Mucosa of gallbladder (tissue), 1 donor: ENCODE measurements at regions not wholly inside any gene's neighbourhood (a gene's known extent, or its start where the extent isn't known, plus 50 kb on each side); places are given as distances from the start of the nearest gene placed in this dataset.
A peak's percentile ranks its signal among the peaks of the same experiment; 100 is the strongest.

Source experiments
- DNase-seq: peaks from one replicate; pipeline ENCODE4 v3.0.0-alpha.2; 2020; ENCODE audit warnings: low spot score
- donor health status: DM: no; HTN: no; CAD: no.

- DNase-seq: no peak
Measured at GRCh38 chr6:169955731-169956437, 204.5 kb downstream of the ERMARD start.

- no peak for DNase-seq
Measured at GRCh38 chr6:169954977-169955376, 203.6 kb downstream of the ERMARD start.

GRCh38 chr6:169953686-169954085 lies 202.3 kb downstream of the ERMARD start:
- no peak for DNase-seq

- DNase-seq: peak; percentile 32
Measured at GRCh38 chr6:169950558-169950957, 199.1 kb downstream of the ERMARD start.

- no peak for DNase-seq
Measured at GRCh38 chr6:169949511-169950097, 198.2 kb downstream of the ERMARD start.

- DNase-seq: no peak
Measured at GRCh38 chr6:169946971-169947370, 195.5 kb downstream of the ERMARD start.

- DNase-seq: no peak
Measured at GRCh38 chr6:169945117-169945516, 193.7 kb downstream of the ERMARD start.

GRCh38 chr6:169944415-169944814 lies 193.0 kb downstream of the ERMARD start:
- no peak for DNase-seq

GRCh38 chr6:169944061-169944337 lies 192.6 kb downstream of the ERMARD start:
- DNase-seq: no peak

GRCh38 chr6:169943241-169944060 lies 192.0 kb downstream of the ERMARD start:
- no peak for DNase-seq

- no peak for DNase-seq
Measured at GRCh38 chr6:169942173-169942572, 190.8 kb downstream of the ERMARD start.

- DNase-seq: no peak
Measured at GRCh38 chr6:169940481-169941271, 189.3 kb downstream of the ERMARD start.

GRCh38 chr6:169939554-169940164 lies 188.2 kb downstream of the ERMARD start:
- DNase-seq: no peak

- no peak for DNase-seq
Measured at GRCh38 chr6:169938731-169939130, 187.3 kb downstream of the ERMARD start.

GRCh38 chr6:169938262-169938701 lies 186.9 kb downstream of the ERMARD start:
- no peak for DNase-seq

- no peak for DNase-seq
Measured at GRCh38 chr6:169937389-169938261, 186.2 kb downstream of the ERMARD start.

GRCh38 chr6:169936355-169936975 lies 185.0 kb downstream of the ERMARD start:
- no peak for DNase-seq

GRCh38 chr6:169935861-169936260 lies 184.4 kb downstream of the ERMARD start:
- no peak for DNase-seq

- DNase-seq: no peak
Measured at GRCh38 chr6:169935348-169935718, 183.9 kb downstream of the ERMARD start.

GRCh38 chr6:169934699-169935347 lies 183.4 kb downstream of the ERMARD start:
- no peak for DNase-seq
